Osteocyte (in vitro differentiated cells): ENCODE measurements at regions not wholly inside any gene's neighbourhood (a gene's known extent, or its start where the extent isn't known, plus 50 kb on each side); places are given as distances from the start of the nearest gene placed in this dataset.

Experiments
- DNase-seq: peaks from one replicate; pipeline ENCODE4 v3.0.0; 2021; ENCODE audit warnings: mixed read lengths; ENCODE audit not compliant: unreplicated experiment; ENCODE audit errors: extremely low spot score
- H3K27ac Mint-ChIP-seq: one replicate; pipeline ENCODE4 v1.8.0; 2021; ENCODE audit warnings: mild to moderate bottlenecking, mixed read lengths; ENCODE audit not compliant: unreplicated experiment
- H3K27me3 Mint-ChIP-seq: one replicate; pipeline ENCODE4 v1.8.0; 2021; ENCODE audit warnings: mixed read lengths; ENCODE audit not compliant: unreplicated experiment
- H3K36me3 Mint-ChIP-seq: one replicate; pipeline ENCODE4 v1.8.0; 2021; ENCODE audit warnings: mixed read lengths; ENCODE audit not compliant: unreplicated experiment
- H3K4me1 Mint-ChIP-seq: one replicate; pipeline ENCODE4 v1.8.0; 2021; ENCODE audit warnings: mixed read lengths; ENCODE audit not compliant: unreplicated experiment
- H3K4me3 Mint-ChIP-seq: one replicate; pipeline ENCODE4 v1.8.0; 2021; ENCODE audit warnings: mild to moderate bottlenecking, moderate library complexity, mixed read lengths; ENCODE audit not compliant: unreplicated experiment
- H3K9me3 Mint-ChIP-seq: one replicate; pipeline ENCODE4 v1.8.0; 2021; ENCODE audit warnings: mixed read lengths; ENCODE audit not compliant: unreplicated experiment
- TF ChIP-seq, protein P1 (sequence below): fragments of 200-600 bp; sonication (generic); IDR thresholded peaks from 2 replicates; pipeline ENCODE4 v1.5.0; 2021; ENCODE audit warnings: antibody characterized with exemption, mild to moderate bottlenecking, moderate library complexity

DNA sequence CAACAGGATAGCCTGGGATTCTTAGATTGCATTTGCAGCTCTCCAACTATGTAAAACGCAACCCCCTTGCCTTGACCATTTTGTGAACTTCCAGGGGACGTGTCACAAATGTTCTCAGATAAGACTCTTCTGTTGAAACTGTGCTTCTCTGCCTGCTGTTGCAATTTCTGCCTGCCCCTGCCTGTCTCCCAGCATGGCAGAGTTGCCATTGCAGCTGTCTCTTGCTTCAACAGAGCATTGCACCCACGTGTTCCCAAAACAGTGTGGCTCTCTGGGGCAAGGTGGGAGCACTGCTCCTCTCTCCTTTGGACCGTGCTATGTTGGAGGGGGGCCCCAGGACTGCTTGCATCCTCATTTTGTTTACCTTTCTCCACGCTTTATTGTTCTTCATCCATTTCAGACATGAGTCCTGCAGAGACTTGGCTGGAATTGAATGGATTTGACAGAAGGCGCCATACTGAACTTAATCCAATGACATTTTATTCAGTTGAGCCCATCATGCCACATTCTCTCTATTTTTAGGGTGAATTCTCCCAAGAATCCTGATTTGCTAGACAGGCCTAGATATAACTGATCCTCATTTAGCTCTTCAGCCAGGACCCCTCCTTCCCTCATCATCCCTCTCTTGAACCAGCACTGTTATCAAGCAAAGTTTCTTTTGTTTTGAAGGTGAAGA, 90.7 kb downstream of the MAT2B start:
- no peak for DNase-seq
- TF ChIP-seq, protein P1, sequence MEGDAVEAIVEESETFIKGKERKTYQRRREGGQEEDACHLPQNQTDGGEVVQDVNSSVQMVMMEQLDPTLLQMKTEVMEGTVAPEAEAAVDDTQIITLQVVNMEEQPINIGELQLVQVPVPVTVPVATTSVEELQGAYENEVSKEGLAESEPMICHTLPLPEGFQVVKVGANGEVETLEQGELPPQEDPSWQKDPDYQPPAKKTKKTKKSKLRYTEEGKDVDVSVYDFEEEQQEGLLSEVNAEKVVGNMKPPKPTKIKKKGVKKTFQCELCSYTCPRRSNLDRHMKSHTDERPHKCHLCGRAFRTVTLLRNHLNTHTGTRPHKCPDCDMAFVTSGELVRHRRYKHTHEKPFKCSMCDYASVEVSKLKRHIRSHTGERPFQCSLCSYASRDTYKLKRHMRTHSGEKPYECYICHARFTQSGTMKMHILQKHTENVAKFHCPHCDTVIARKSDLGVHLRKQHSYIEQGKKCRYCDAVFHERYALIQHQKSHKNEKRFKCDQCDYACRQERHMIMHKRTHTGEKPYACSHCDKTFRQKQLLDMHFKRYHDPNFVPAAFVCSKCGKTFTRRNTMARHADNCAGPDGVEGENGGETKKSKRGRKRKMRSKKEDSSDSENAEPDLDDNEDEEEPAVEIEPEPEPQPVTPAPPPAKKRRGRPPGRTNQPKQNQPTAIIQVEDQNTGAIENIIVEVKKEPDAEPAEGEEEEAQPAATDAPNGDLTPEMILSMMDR, result no peak
- no peaks in the 10 kb centered on the region for H3K36me3 Mint-ChIP-seq
- H3K4me1 Mint-ChIP-seq, result no peaks in the 10 kb centered on the region
- peaks cover 4% of the 10 kb centered on the region for H3K27me3 Mint-ChIP-seq
- peaks cover 10% of the 10 kb centered on the region for H3K9me3 Mint-ChIP-seq
- no peak overlapping the region for H3K27ac Mint-ChIP-seq
- no peak overlapping the region for H3K4me3 Mint-ChIP-seq

DNA sequence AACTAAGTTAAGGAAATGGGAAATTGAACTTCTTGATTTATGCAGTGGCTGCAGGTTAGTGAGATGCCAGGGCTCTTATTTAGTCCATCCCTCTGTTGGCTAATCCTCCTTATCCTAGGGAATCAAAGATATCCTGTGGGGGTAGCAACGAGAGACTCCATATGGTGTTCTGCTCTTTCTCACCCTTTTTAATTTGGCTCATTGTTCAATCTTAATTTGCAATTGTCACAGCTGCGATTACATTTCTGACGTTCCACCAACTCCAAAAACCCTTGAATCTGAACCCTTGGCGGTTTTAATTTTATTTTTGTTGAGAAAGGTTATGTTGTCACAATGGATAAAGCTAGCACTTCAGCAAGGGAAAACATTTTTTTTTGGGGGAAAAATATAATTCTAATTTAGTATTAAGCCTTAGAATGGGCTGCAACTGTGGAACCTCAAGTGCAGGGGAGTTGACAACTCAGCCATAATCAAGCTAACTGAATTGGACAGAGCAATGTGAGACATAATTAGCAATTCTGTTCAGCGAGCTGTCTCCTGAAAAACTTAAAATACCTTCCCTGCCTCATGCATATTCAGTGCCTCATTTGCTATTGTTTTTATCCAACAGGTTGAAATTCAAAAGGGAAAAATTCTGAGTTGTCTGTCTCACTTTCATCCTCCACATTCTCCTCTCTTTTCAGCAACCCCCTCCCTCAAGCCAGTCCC, 91.3 kb downstream of the MAT2B start:
- Mint-ChIP-seq H3K4me1 (no peaks in the 10 kb centered on the region), H3K4me3 (no peak overlapping the region), H3K27ac (no peak overlapping the region), H3K36me3 (no peaks in the 10 kb centered on the region), H3K27me3 (peaks cover 4% of the 10 kb centered on the region), H3K9me3 (peaks cover 10% of the 10 kb centered on the region)
- DNase-seq, result no peak
- TF ChIP-seq, protein P1, result no peak

DNA sequence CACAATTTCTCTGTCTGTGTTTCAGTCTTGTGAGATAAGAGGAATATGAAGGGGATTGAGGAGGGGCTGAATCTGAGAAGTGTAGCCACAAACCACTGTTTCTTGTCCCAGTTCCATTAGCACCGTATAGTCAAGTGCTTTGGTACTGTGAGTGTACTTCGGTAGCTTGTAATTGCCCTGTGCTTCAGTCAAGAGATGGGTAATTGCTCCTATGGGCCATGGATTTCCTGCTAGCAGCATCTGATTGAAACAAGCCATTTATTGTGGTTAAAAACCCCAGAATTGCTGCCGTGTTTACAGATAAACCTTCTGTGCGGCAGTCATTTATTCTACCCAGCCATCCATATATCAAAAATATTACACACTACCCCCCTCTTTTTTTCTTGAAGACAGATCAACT, 98.6 kb downstream of the MAT2B start:
- TF ChIP-seq, protein P1, result no peak
- Mint-ChIP-seq H3K27ac (no peak overlapping the region), H3K27me3 (peaks cover 4% of the 10 kb centered on the region), H3K4me1 (no peaks in the 10 kb centered on the region), H3K4me3 (no peak overlapping the region), H3K36me3 (no peaks in the 10 kb centered on the region), H3K9me3 (no peaks in the 10 kb centered on the region)
- DNase-seq, result no peak

- Mint-ChIP-seq H3K9me3 (no peaks in the 10 kb centered on the region), H3K36me3 (no peaks in the 10 kb centered on the region), H3K4me1 (no peaks in the 10 kb centered on the region), H3K27me3 (no peaks in the 10 kb centered on the region), H3K4me3 (no peak overlapping the region), H3K27ac (no peak overlapping the region)
- DNase-seq, result no peak
- TF ChIP-seq, protein P1, result no peak
These were observed 101.8 kb downstream of the MAT2B start for GRCh38 chr5:163607256-163607655.

DNA sequence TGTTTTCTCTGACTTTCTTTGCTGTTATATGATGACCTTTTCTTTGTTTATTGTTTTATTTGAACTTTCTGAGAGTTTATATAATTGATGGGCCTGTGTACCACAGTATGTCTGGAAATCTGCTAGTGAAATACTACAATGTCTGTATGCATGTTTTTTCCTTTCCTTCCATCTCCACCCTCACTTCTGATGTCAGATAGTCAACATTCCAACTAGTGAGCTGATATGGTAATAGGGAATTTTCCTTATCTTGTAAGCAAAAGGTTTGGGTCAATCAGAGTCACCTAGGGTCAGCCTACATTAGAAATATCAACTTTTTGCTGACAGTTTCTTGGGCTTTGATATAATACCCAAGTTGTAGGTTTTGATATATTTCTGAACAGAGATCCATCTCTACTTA, 103.2 kb downstream of the MAT2B start:
- TF ChIP-seq, protein P1, result no peak
- DNase-seq, result no peak
- H3K4me3 Mint-ChIP-seq, result no peak overlapping the region
- H3K27ac Mint-ChIP-seq, result no peak overlapping the region
- H3K4me1 Mint-ChIP-seq, result no peaks in the 10 kb centered on the region
- H3K27me3 Mint-ChIP-seq, result no peaks in the 10 kb centered on the region
- H3K9me3 Mint-ChIP-seq, result no peaks in the 10 kb centered on the region
- no peaks in the 10 kb centered on the region for H3K36me3 Mint-ChIP-seq
